Gastroesophageal sphincter (tissue), 3 donors: ENCODE measurements at regions not wholly inside any gene's neighbourhood (a gene's known extent, or its start where the extent isn't known, plus 50 kb on each side); places are given as distances from the start of the nearest gene placed in this dataset.

Source experiments
- POLR2AphosphoS5 ChIP-seq: sonication (generic); formaldehyde crosslinking; IDR thresholded peaks from one replicate; pipeline ENCODE4 v1.6.1; 2017; ENCODE audit warnings: antibody characterized with exemption
- TF ChIP-seq, protein P1 (sequence below), 4 experiments: fragments of 200-600 bp in 2 of 4; fragments of 450-650 bp in 2 of 4; sonication (generic) in 1 of 4; IDR thresholded peaks; one replicate each; pipeline ENCODE4 v1.5.1; 2017 to 2019; ENCODE audit warnings: antibody characterized with exemption in 4 of 4, mild to moderate bottlenecking in 2 of 4, moderate library complexity in 2 of 4

DNA sequence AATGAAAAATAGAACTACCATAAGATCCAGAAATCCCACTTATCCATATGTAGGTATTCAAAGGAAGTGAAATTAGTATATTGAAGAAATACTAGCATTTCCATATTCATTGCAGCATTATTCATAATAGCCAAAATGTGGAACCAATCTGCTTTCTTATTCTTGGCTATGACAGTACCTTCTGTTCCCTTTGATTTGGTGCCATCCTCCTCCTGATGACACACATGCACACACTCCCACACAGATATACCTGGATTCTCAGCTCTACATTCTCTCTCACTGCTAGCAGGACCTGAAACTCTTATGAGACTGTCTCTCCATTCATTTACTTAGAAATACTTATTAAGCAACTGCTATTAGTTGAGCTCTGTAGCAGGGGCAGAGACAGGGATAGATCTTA is 582.6 kb upstream of the TENM4 start:
- TF ChIP-seq, protein P1, sequence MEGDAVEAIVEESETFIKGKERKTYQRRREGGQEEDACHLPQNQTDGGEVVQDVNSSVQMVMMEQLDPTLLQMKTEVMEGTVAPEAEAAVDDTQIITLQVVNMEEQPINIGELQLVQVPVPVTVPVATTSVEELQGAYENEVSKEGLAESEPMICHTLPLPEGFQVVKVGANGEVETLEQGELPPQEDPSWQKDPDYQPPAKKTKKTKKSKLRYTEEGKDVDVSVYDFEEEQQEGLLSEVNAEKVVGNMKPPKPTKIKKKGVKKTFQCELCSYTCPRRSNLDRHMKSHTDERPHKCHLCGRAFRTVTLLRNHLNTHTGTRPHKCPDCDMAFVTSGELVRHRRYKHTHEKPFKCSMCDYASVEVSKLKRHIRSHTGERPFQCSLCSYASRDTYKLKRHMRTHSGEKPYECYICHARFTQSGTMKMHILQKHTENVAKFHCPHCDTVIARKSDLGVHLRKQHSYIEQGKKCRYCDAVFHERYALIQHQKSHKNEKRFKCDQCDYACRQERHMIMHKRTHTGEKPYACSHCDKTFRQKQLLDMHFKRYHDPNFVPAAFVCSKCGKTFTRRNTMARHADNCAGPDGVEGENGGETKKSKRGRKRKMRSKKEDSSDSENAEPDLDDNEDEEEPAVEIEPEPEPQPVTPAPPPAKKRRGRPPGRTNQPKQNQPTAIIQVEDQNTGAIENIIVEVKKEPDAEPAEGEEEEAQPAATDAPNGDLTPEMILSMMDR (IDR thresholded peaks at IDR 0.05), result no peak
- no peak for TF ChIP-seq POLR2AphosphoS5
